ENCODE measurements at regions not wholly inside any gene's neighbourhood (a gene's known extent, or its start where the extent isn't known, plus 50 kb on each side); places are given as distances from the start of the nearest gene placed in this dataset.

DNA sequence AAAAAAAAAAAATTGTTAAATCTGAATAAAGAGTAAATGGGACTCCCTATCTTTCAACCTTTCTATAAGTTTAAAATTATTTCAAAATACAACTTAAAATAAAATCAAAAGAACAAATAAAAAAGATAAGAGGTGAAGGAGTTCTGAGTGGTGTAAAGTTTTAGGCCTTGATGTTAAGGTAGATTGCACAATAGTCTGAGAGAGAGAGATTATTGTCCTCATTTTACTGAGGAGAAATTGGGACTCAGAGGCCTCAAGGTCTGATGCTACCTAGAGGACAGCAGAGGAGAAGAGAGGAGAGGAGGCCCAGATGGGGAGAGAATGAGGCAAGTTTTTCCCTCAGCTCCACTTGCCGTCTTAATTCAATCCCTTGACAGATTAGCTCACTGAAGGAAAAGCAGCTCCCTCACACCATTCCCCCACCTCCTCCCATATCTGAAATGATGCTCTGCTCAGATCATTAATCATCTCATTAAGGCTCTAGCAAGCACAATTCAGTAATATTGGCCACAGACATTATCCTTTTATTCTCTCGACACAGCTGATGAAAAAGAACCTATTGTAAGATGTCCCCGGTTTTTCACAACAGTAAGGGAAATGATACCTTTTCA lies 106.3 kb upstream of the PTPN13 start:
- in situ Hi-C loops (cut with MboI; ENCODE audit: low sequenced_read_pairs, unreplicated experiment): no loop called here
- TF ChIP-seq, protein P1, sequence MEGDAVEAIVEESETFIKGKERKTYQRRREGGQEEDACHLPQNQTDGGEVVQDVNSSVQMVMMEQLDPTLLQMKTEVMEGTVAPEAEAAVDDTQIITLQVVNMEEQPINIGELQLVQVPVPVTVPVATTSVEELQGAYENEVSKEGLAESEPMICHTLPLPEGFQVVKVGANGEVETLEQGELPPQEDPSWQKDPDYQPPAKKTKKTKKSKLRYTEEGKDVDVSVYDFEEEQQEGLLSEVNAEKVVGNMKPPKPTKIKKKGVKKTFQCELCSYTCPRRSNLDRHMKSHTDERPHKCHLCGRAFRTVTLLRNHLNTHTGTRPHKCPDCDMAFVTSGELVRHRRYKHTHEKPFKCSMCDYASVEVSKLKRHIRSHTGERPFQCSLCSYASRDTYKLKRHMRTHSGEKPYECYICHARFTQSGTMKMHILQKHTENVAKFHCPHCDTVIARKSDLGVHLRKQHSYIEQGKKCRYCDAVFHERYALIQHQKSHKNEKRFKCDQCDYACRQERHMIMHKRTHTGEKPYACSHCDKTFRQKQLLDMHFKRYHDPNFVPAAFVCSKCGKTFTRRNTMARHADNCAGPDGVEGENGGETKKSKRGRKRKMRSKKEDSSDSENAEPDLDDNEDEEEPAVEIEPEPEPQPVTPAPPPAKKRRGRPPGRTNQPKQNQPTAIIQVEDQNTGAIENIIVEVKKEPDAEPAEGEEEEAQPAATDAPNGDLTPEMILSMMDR (IDR thresholded peaks at IDR 0.05; ENCODE audit: borderline replicate concordance, control extremely low read depth, extremely low read depth, insufficient read depth, missing control alignments): no peak
- no peak for DNase-seq (ENCODE audit: low spot score)

DNA sequence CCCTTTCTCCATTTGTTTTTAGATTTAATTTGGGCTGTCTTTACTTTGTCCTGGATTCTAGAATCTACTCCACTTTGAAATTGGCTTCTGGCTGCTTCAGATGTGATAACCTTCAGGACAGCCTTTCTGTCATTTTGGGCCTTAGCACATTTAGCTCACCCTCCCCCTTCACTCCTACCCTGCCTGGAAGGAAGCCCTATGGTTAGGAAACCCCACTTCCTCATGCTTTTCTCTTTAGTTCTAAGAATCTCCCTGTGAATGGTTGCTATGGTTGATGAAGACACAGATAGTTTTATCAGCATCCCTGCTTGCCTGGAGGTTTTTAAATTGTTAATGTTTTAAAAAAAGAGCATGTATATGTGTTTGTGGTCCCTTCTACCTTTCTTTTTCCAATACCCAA lies 100.7 kb upstream of the PTPN13 start:
- TF ChIP-seq, protein P1 (IDR thresholded peaks at IDR 0.05; ENCODE audit: borderline replicate concordance, control extremely low read depth, extremely low read depth, insufficient read depth, missing control alignments): no peak
- in situ Hi-C loops (cut with MboI; ENCODE audit: low sequenced_read_pairs, unreplicated experiment): loop anchor here (5.0 kb wide), 1 partner anchor 404 kb away; no protein-coding TSS in a partner anchor
- DNase-seq (ENCODE audit: low spot score): no peak

DNA sequence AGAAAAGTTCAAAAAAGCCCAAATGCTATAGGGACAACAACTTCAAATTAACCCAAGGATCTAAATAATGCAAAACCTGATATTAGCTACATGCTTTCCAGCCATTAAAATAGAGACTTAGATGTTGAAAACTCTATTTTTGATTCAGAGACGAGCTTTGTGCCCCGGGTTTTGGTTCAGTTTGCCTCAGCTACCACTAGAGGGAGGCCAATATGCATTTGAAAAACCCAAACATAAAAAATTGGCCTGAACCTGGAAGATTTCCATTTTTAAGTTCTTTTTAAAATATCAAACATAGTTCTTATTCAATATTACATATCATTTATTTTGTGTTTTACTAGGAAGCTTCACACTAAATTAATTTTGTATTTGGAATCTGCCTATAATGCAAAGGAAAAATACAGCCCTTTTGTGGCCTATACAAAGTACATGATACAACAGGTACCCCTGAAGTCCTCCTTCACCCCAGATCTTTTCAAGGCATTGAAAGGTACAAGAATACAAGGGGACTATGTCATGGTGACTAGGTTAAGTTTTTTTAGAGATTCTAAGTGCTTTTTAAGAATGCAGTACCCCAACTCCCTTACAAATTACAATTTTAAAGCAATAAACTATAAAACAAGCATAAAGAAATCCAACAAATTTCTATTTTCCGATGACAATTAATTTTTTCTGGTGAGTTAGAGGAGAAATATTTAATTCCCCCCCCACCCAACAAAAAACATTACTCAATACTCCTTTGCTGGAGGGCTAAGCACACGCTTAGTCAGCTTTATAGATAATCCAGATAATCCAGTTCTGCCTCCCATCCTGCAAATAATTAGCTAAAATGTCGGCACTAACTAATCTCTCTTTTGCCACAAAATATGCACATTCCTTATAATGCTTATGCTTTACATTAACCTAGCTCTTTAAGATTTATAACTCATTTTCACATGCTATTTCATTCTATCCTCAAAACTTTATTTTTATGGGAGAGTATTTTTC lies 97.7 kb upstream of the PTPN13 start:
- TF ChIP-seq, protein P1 (IDR thresholded peaks at IDR 0.05; ENCODE audit: borderline replicate concordance, control extremely low read depth, extremely low read depth, insufficient read depth, missing control alignments): peak; percentile 62
- peak; percentile 40 for DNase-seq (ENCODE audit: low spot score)
- in situ Hi-C loops (cut with MboI; ENCODE audit: low sequenced_read_pairs, unreplicated experiment): no loop called here

- TF ChIP-seq, protein P1 (IDR thresholded peaks at IDR 0.05; ENCODE audit: borderline replicate concordance, control extremely low read depth, extremely low read depth, insufficient read depth, missing control alignments): no peak
- DNase-seq (ENCODE audit: low spot score): no peak
- in situ Hi-C loops (cut with MboI; ENCODE audit: low sequenced_read_pairs, unreplicated experiment): no loop called here
These were observed 97.0 kb upstream of the PTPN13 start for GRCh38 chr4:86497131-86497530.

DNA sequence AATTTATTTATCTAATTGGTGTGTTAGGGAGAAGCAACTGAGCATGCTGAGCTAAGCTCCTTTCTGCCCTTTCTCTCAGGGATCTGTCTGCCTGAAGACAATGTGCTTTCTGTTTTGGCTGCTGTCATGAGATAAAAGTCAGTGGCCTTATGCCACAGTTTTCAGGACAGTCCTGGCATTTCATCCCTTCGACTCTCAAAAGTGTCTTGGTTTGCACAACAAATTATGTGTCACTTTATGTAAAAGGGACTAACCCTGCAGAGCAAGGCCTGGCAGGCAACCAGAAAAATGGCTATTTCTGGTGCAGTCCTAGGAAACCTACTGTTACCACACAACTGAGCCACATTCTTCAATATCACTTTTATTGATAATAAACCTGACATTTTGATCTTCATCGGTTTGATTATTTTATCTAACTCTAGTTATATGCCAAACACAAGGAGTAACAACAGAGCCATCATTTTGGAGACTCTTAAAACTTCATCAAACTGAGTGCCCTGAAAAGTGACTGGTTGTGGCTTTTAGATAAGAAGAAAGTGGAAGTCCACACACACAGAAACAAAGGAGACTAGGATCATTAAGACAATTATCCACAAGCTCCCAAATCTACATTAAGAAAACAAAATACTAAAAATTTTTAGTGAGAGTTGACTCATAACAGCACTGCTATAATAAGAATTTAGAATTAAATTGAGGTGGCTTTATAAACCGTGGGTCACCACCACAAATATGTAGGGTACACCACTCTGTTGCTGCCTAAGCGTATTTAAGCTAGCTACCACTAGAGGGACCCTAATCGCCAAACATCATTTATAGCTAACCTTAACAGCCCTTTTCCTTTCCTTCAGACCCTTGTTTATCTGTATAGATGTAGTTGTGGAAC lies 95.9 kb upstream of the PTPN13 start:
- in situ Hi-C loops (cut with MboI; ENCODE audit: low sequenced_read_pairs, unreplicated experiment): no loop called here
- peak; percentile 29 for DNase-seq (ENCODE audit: low spot score)
- TF ChIP-seq, protein P1 (IDR thresholded peaks at IDR 0.05; ENCODE audit: borderline replicate concordance, control extremely low read depth, extremely low read depth, insufficient read depth, missing control alignments): peak; percentile 73

GRCh38 chr4:86498863-86499166 lies 95.3 kb upstream of the PTPN13 start:
- in situ Hi-C loops (cut with MboI; ENCODE audit: low sequenced_read_pairs, unreplicated experiment): no loop called here
- TF ChIP-seq, protein P1 (IDR thresholded peaks at IDR 0.05; ENCODE audit: borderline replicate concordance, control extremely low read depth, extremely low read depth, insufficient read depth, missing control alignments): no peak
- no peak for DNase-seq (ENCODE audit: low spot score)
